Neural cell (in vitro differentiated cells): ENCODE measurements at regions not wholly inside any gene's neighbourhood (a gene's known extent, or its start where the extent isn't known, plus 50 kb on each side); places are given as distances from the start of the nearest gene placed in this dataset.

Experiments used
- H2AFZ ChIP-seq: fragments of 200-600, 300-800 bp; sonication (generic), shearing (Covaris generic); 2 replicates; pipeline ENCODE4 v1.6.0; 2014; ENCODE audit warnings: low read depth, mild to moderate bottlenecking, antibody characterized with exemption, low read length, moderate library complexity
- H3F3A ChIP-seq: fragments of 200-600 bp; shearing (Covaris generic); 2 replicates; pipeline ENCODE4 v1.6.1; 2016; ENCODE audit warnings: mild to moderate bottlenecking, moderate library complexity, mixed read lengths, antibody characterized with exemption, low read length; ENCODE audit not compliant: insufficient read depth, poor library complexity, severe bottlenecking
- H3K27ac ChIP-seq: fragments of 200-600, 300-800 bp; sonication (generic), shearing (Covaris generic); 2 replicates; pipeline ENCODE4 v1.5.1; 2014; ENCODE audit warnings: mild to moderate bottlenecking, low read length, moderate library complexity
- H3K27me3 ChIP-seq: fragments of 300-800, 200-600 bp; sonication (generic), shearing (Covaris generic); 2 replicates; pipeline ENCODE4 v1.6.0; 2014; ENCODE audit warnings: mild to moderate bottlenecking, low read depth, low read length, moderate library complexity; ENCODE audit not compliant: insufficient read depth
- H3K36me3 ChIP-seq: fragments of 300-800, 200-600 bp; sonication (generic), shearing (Covaris generic); 2 replicates; pipeline ENCODE4 v1.5.1; 2014; ENCODE audit warnings: mild to moderate bottlenecking, antibody characterized with exemption, low read length, moderate library complexity; ENCODE audit not compliant: insufficient read depth
- H3K4me2 ChIP-seq: fragments of 300-800, 200-600 bp; sonication (generic), shearing (Covaris generic); 2 replicates; pipeline ENCODE4 v1.6.0; 2014; ENCODE audit warnings: mild to moderate bottlenecking, low read length
- H3K4me3 ChIP-seq: fragments of 300-800, 200-600 bp; sonication (generic), shearing (Covaris generic); 2 replicates; pipeline ENCODE4 v1.5.1; 2014; ENCODE audit warnings: mild to moderate bottlenecking, low read length, moderate library complexity
- H3K79me2 ChIP-seq: fragments of 200-600 bp; shearing (Covaris generic); replicated peaks from 2 replicates; pipeline ENCODE4 v1.6.0; 2014; ENCODE audit warnings: mild to moderate bottlenecking, low read length, moderate library complexity; ENCODE audit not compliant: insufficient read depth
- H3K9ac ChIP-seq: fragments of 300-800, 200-600 bp; sonication (generic), shearing (Covaris generic); 2 replicates; pipeline ENCODE4 v1.6.1; 2016; ENCODE audit warnings: mild to moderate bottlenecking, low read length, mixed read lengths
- H3K9me2 ChIP-seq: fragments of 200-600 bp; shearing (Covaris generic); 2 replicates; pipeline ENCODE4 v1.6.1; 2016; ENCODE audit warnings: mild to moderate bottlenecking, low read length, mixed read lengths; ENCODE audit not compliant: insufficient read depth
- H3K9me3 ChIP-seq: fragments of 200-600, 300-800 bp; sonication (generic), shearing (Covaris generic); 2 replicates; pipeline ENCODE4 v1.6.1; 2016; ENCODE audit warnings: mild to moderate bottlenecking, mixed run types, low read length, moderate library complexity, mixed read lengths
- H4K20me1 ChIP-seq: fragments of 200-600 bp; shearing (Covaris generic); 2 replicates; pipeline ENCODE4 v1.6.1; 2016; ENCODE audit warnings: mild to moderate bottlenecking, mixed run types; ENCODE audit not compliant: insufficient read depth
- CTCF ChIP-seq: fragments of 450-650 bp; IDR thresholded peaks from 2 replicates; pipeline ENCODE4 v1.5.1; 2014; ENCODE audit warnings: antibody characterized with exemption, mild to moderate bottlenecking, moderate library complexity; ENCODE audit not compliant: poor library complexity, severe bottlenecking
- EP300 ChIP-seq: fragments of 450-650 bp; conservative IDR thresholded peaks from 2 replicates; pipeline ENCODE4 v1.6.1; 2014; ENCODE audit warnings: antibody characterized with exemption, mild to moderate bottlenecking, moderate library complexity; ENCODE audit not compliant: poor library complexity, severe bottlenecking
- EZH2 ChIP-seq: fragments of 200-600, 300-800 bp; shearing (Covaris generic), sonication (generic); IDR thresholded peaks from 2 replicates; pipeline ENCODE4 v1.6.1; 2014; ENCODE audit warnings: antibody characterized with exemption, low read length, borderline replicate concordance, mild to moderate bottlenecking; ENCODE audit not compliant: insufficient read depth, poor library complexity, severe bottlenecking
- MXI1 ChIP-seq: fragments of 450-650 bp; conservative IDR thresholded peaks from 2 replicates; pipeline ENCODE4 v1.6.1; 2014; ENCODE audit warnings: antibody characterized with exemption, mild to moderate bottlenecking; ENCODE audit not compliant: poor library complexity, severe bottlenecking
- POLR2AphosphoS5 ChIP-seq: IDR thresholded peaks from 2 replicates; pipeline ENCODE4 v1.6.1; 2012
- RAD21 ChIP-seq: fragments of 450-650 bp; conservative IDR thresholded peaks from 2 replicates; pipeline ENCODE4 v1.6.1; 2014; ENCODE audit warnings: antibody characterized with exemption, mild to moderate bottlenecking, moderate library complexity
- REST ChIP-seq: IDR thresholded peaks from 2 replicates; pipeline ENCODE4 v1.6.1; 2012; ENCODE audit warnings: borderline replicate concordance
- SMC3 ChIP-seq: fragments of 450-650 bp; conservative IDR thresholded peaks from 2 replicates; pipeline ENCODE4 v1.6.1; 2014; ENCODE audit warnings: antibody characterized with exemption, mild to moderate bottlenecking, moderate library complexity; ENCODE audit not compliant: poor library complexity
- TAF1 ChIP-seq: IDR thresholded peaks from 2 replicates; pipeline ENCODE4 v1.6.1; 2012; ENCODE audit warnings: low read depth

GRCh38 chr18:25830787-25831186, 259.6 kb downstream of the SS18 start:
- H3K79me2 ChIP-seq = no peaks in the 10 kb centered on the region
- no peaks in the 10 kb centered on the region for H3K9me2 ChIP-seq
- no peak overlapping the region for H3K4me3 ChIP-seq
- H3K9ac ChIP-seq = no peak overlapping the region
- no peak overlapping the region for H2AFZ ChIP-seq
- no peaks in the 10 kb centered on the region for H3K27me3 ChIP-seq
- TF ChIP-seq EP300 (no peak), CTCF (no peak), RAD21 (no peak), EZH2 (no peak), MXI1 (no peak), REST (no peak), TAF1 (no peak)
- no peak overlapping the region for H3K4me2 ChIP-seq
- no peaks in the 10 kb centered on the region for H3K36me3 ChIP-seq
- H3K9me3 ChIP-seq = no peaks in the 10 kb centered on the region
- no peaks in the 10 kb centered on the region for H3F3A ChIP-seq
- no peak overlapping the region for H3K27ac ChIP-seq
- H4K20me1 ChIP-seq = no peaks in the 10 kb centered on the region

DNA sequence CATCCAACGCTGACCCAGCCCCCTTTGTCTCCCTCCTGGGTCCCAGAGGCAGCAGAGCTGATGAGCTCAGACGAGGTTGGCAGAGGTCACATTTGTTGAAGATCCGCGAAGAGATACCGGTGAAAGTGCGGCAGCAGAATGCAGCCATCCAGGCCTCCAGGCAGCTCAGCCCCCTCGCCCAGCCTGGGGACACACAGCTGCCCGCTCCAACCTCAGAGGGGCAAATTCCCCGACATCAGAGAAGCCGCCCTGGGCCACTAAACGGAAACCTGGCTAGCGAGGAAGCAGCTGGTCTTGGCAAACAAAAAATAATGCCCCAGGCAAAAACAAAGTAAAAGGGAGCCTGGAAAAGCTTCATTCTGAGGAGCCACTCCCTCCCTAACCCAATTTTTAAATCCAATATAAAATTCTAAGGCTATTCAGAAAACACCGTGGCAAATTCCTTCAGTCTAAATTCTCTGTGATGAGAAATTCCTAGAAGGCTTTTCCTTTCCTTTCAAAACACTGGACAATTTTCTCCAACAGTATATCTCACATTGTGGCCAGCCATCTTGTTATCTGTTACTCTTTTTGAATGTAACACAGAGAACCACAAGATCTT, 262.4 kb downstream of the SS18 start:
- no peak for TF ChIP-seq EZH2
- no peak for TF ChIP-seq RAD21
- no peak for TF ChIP-seq SMC3
- no peak for TF ChIP-seq EP300
- no peak for TF ChIP-seq REST
- TF ChIP-seq MXI1 = no peak
- TF ChIP-seq POLR2AphosphoS5 = no peak
- TF ChIP-seq CTCF = no peak
- no peak for TF ChIP-seq TAF1
- Histone ChIP-seq H3F3A (no peaks in the 10 kb centered on the region), H4K20me1 (no peaks in the 10 kb centered on the region), H3K79me2 (no peaks in the 10 kb centered on the region), H3K4me3 (no peak overlapping the region), H3K9me3 (no peaks in the 10 kb centered on the region), H3K4me2 (no peak overlapping the region), H3K9me2 (no peaks in the 10 kb centered on the region), H3K27ac (no peak overlapping the region), H3K27me3 (no peaks in the 10 kb centered on the region), H3K9ac (no peak overlapping the region), H3K36me3 (no peaks in the 10 kb centered on the region), H2AFZ (no peak overlapping the region)
